ENCODE measurements at regions not wholly inside any gene's neighbourhood (a gene's known extent, or its start where the extent isn't known, plus 50 kb on each side); places are given as distances from the start of the nearest gene placed in this dataset.

DNA sequence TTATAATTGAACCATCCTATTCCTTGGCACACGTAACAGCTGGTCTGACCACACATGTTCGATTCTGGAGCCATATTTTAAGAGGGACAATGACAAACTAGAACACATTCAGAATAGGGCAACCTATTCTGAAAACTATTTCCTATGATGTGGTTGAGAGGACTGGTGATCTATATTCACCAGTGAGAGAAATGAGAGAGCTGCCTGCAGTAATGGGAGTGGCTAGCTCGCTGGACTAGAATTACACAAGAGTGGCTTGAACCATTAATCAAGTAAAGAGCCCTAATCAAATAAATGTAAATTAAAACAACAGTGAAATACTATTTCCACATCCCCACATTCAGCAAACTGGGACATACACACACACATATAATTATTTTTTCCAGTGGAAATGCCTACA is 55.3 kb upstream of the LY86 start:
- TF ChIP-seq, protein P1, sequence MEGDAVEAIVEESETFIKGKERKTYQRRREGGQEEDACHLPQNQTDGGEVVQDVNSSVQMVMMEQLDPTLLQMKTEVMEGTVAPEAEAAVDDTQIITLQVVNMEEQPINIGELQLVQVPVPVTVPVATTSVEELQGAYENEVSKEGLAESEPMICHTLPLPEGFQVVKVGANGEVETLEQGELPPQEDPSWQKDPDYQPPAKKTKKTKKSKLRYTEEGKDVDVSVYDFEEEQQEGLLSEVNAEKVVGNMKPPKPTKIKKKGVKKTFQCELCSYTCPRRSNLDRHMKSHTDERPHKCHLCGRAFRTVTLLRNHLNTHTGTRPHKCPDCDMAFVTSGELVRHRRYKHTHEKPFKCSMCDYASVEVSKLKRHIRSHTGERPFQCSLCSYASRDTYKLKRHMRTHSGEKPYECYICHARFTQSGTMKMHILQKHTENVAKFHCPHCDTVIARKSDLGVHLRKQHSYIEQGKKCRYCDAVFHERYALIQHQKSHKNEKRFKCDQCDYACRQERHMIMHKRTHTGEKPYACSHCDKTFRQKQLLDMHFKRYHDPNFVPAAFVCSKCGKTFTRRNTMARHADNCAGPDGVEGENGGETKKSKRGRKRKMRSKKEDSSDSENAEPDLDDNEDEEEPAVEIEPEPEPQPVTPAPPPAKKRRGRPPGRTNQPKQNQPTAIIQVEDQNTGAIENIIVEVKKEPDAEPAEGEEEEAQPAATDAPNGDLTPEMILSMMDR (IDR thresholded peaks at IDR 0.05) = no peak
- TF ChIP-seq ZFX (IDR thresholded peaks at IDR 0.05; ENCODE audit: borderline replicate concordance) = no peak

Measured in 22Rv1 (cell line).